ENCODE measurements at regions not wholly inside any gene's neighbourhood (a gene's known extent, or its start where the extent isn't known, plus 50 kb on each side); places are given as distances from the start of the nearest gene placed in this dataset.

GRCh38 chr2:12168354-12168753, 421.9 kb downstream of the LPIN1 start:
- DNase-seq (ENCODE audit: low read depth), result no peak

- peak; percentile 95 for DNase-seq (ENCODE audit: low read depth)
Observed at GRCh38 chr2:12168791-12169388, 422.5 kb downstream of the LPIN1 start.

- DNase-seq (ENCODE audit: low read depth), result peak; percentile 90
Observed at GRCh38 chr2:12169721-12170120, 423.3 kb downstream of the LPIN1 start.

GRCh38 chr2:12170121-12170520, 423.7 kb downstream of the LPIN1 start:
- no peak for DNase-seq (ENCODE audit: low read depth)

- no peak for DNase-seq (ENCODE audit: low read depth)
Observed at GRCh38 chr2:12173271-12173942, 427.0 kb downstream of the LPIN1 start.

- DNase-seq (ENCODE audit: low read depth), result no peak
Observed at GRCh38 chr2:12173943-12174340, 427.5 kb downstream of the LPIN1 start.

GRCh38 chr2:12175323-12175722, 428.9 kb downstream of the LPIN1 start:
- DNase-seq (ENCODE audit: low read depth), result no peak

GRCh38 chr2:12176623-12177454, 430.4 kb downstream of the LPIN1 start:
- DNase-seq (ENCODE audit: low read depth), result peak; percentile 50

GRCh38 chr2:12177455-12178288, 431.2 kb downstream of the LPIN1 start:
- no peak for DNase-seq (ENCODE audit: low read depth)

- no peak for DNase-seq (ENCODE audit: low read depth)
Observed at GRCh38 chr2:12178289-12179080, 432.1 kb downstream of the LPIN1 start.

- DNase-seq (ENCODE audit: low read depth), result no peak
Observed at GRCh38 chr2:12180031-12180430, 433.6 kb downstream of the LPIN1 start.

GRCh38 chr2:12183032-12183645, 436.7 kb downstream of the LPIN1 start:
- DNase-seq (ENCODE audit: low read depth), result no peak

GRCh38 chr2:12192762-12193161, 446.3 kb downstream of the LPIN1 start:
- no peak for DNase-seq (ENCODE audit: low read depth)

- no peak for DNase-seq (ENCODE audit: low read depth)
Observed at GRCh38 chr2:12194968-12195367, 448.5 kb downstream of the LPIN1 start.

- no peak for DNase-seq (ENCODE audit: low read depth)
Observed at GRCh38 chr2:12196495-12196894, 450.1 kb downstream of the LPIN1 start.

- no peak for DNase-seq (ENCODE audit: low read depth)
Observed at GRCh38 chr2:12197133-12197532, 450.7 kb downstream of the LPIN1 start.

GRCh38 chr2:12199491-12200211, 453.2 kb downstream of the LPIN1 start:
- DNase-seq (ENCODE audit: low read depth), result no peak

- no peak for DNase-seq (ENCODE audit: low read depth)
Observed at GRCh38 chr2:12201369-12201768, 454.9 kb downstream of the LPIN1 start.

GRCh38 chr2:12202313-12203075, 456.1 kb downstream of the LPIN1 start:
- peak; percentile 28 for DNase-seq (ENCODE audit: low read depth)
